Stromal cell of bone marrow (primary cell): ENCODE measurements at regions not wholly inside any gene's neighbourhood (a gene's known extent, or its start where the extent isn't known, plus 50 kb on each side); places are given as distances from the start of the nearest gene placed in this dataset.

Experiments used
- DNase-seq: peaks from one replicate; pipeline ENCODE4 v3.0.0-alpha.2; 2012; ENCODE audit warnings: low read depth

GRCh38 chr6:41404182-41404845 lies 68.9 kb downstream of the NCR2 start:
- no peak for DNase-seq

GRCh38 chr6:41405941-41406727 lies 70.7 kb downstream of the NCR2 start:
- no peak for DNase-seq

- no peak for DNase-seq
Measured at GRCh38 chr6:41406728-41407489, 71.5 kb downstream of the NCR2 start.

- DNase-seq: no peak
Measured at GRCh38 chr6:41408576-41408975, 73.2 kb downstream of the NCR2 start.

- no peak for DNase-seq
Measured at GRCh38 chr6:41408982-41409381, 73.6 kb downstream of the NCR2 start.

- DNase-seq: no peak
Measured at GRCh38 chr6:41409489-41409888, 74.1 kb downstream of the NCR2 start.

GRCh38 chr6:41411961-41412360 lies 76.6 kb downstream of the NCR2 start:
- DNase-seq: no peak

- DNase-seq: no peak
Measured at GRCh38 chr6:41413250-41413649, 77.8 kb downstream of the NCR2 start.

- DNase-seq: no peak
Measured at GRCh38 chr6:41416501-41416837, 81.1 kb downstream of the NCR2 start.

- DNase-seq: no peak
Measured at GRCh38 chr6:41418741-41419140, 83.3 kb downstream of the NCR2 start.

- DNase-seq: no peak
Measured at GRCh38 chr6:41419385-41419784, 84.0 kb downstream of the NCR2 start.

- DNase-seq: no peak
Measured at GRCh38 chr6:41420186-41420585, 84.8 kb downstream of the NCR2 start.

- DNase-seq: no peak
Measured at GRCh38 chr6:41422161-41422560, 86.8 kb downstream of the NCR2 start.

- DNase-seq: no peak
Measured at GRCh38 chr6:41423002-41423401, 87.6 kb downstream of the NCR2 start.

GRCh38 chr6:41424370-41425058 lies 89.1 kb downstream of the NCR2 start:
- peak; percentile 63 for DNase-seq

GRCh38 chr6:41425511-41425910 lies 90.1 kb downstream of the NCR2 start:
- no peak for DNase-seq

- DNase-seq: no peak
Measured at GRCh38 chr6:41426438-41426851, 91.0 kb downstream of the NCR2 start.

- no peak for DNase-seq
Measured at GRCh38 chr6:41426888-41427641, 91.7 kb downstream of the NCR2 start.

- no peak for DNase-seq
Measured at GRCh38 chr6:41427642-41428335, 92.4 kb downstream of the NCR2 start.

GRCh38 chr6:41428336-41428995 lies 93.1 kb downstream of the NCR2 start:
- DNase-seq: no peak
